Stomach (tissue), 8 donors: ENCODE measurements at regions not wholly inside any gene's neighbourhood (a gene's known extent, or its start where the extent isn't known, plus 50 kb on each side); places are given as distances from the start of the nearest gene placed in this dataset.
A peak's percentile ranks its signal among the peaks of the same experiment; 100 is the strongest.

Experiments used
- DNase-seq, 2 donors: peaks; one replicate each; pipeline versions ENCODE4 v3.0.0 to v3.0.0-alpha.2; 2013 to 2019
- H3K27ac ChIP-seq, 5 donors: fragments of 200-600 bp in 4 of 5; sonication (generic) in 4 of 5; one replicate each; pipeline ENCODE4 v1.5.1; 2013 to 2019; ENCODE audit warnings: mild to moderate bottlenecking in 1 of 5, moderate library complexity in 1 of 5
- H3K27me3 ChIP-seq, 3 donors: fragments of 200-600 bp; sonication (generic); one replicate each; pipeline ENCODE4 v1.5.1; 2017 to 2019; ENCODE audit warnings: mixed run types in 1 of 3
- H3K36me3 ChIP-seq, 4 donors: fragments of 200-600 bp; sonication (generic); 1 replicate in 3 of 4; 2 replicates in 1 of 4; pipeline ENCODE4 v1.5.1; 2016 to 2019
- H3K4me1 ChIP-seq, 4 donors: fragments of 200-600 bp; sonication (generic); one replicate each; pipeline ENCODE4 v1.5.1; 2016 to 2019
- H3K4me3 ChIP-seq, 4 donors: fragments of 200-600 bp; sonication (generic) in 3 of 4; one replicate each; pipeline ENCODE4 v1.5.1; 2016 to 2019; ENCODE audit warnings: mild to moderate bottlenecking in 1 of 4
- H3K9me3 ChIP-seq, 4 donors: fragments of 200-600 bp; sonication (generic); one replicate each; pipeline ENCODE4 v1.5.1; 2016 to 2019
- EP300 ChIP-seq: sonication (generic); formaldehyde crosslinking; IDR thresholded peaks from one replicate; pipeline ENCODE4 v1.6.1; 2017; ENCODE audit warnings: antibody characterized with exemption
- POLR2A ChIP-seq, 4 donors: fragments of 450-650 bp; IDR thresholded peaks; one replicate each; pipeline ENCODE4 v1.6.1; 2016; ENCODE audit warnings: antibody characterized with exemption in 4 of 4, control low read depth in 2 of 4, mild to moderate bottlenecking in 1 of 4, moderate library complexity in 1 of 4
- POLR2AphosphoS5 ChIP-seq, 3 donors: sonication (generic); formaldehyde crosslinking; IDR thresholded peaks; one replicate each; pipeline ENCODE4 v1.6.1; 2016; ENCODE audit warnings: antibody characterized with exemption in 3 of 3
- WGBS, 5 donors: extraction: QIAGEN DNeasy Blood & Tissue Kit in 3 of 5; methylation state at CpG; one replicate each; pipeline versions ENCODE4 v1.1.5 to v1.1.7; 2013 to 2018; 5-methylcytosine and 5-hydroxymethylcytosine counted together
- intact Hi-C: fragments of 100-400 bp; cut with DNase I; formaldehyde crosslinking; loops from one replicate; pipeline ENCODE4 v1.15.1; 2023; ENCODE audit warnings: low total_unique reads
- TF ChIP-seq, protein P1 (sequence below), 7 experiments: fragments of 450-650 bp in 4 of 7; fragments of 200-600 bp in 3 of 7; sonication (generic) in 3 of 7; IDR thresholded peaks; one replicate each; pipeline ENCODE4 v1.5.1; 2016 to 2019; ENCODE audit warnings: antibody characterized with exemption in 7 of 7, control low read depth in 2 of 7, mild to moderate bottlenecking in 1 of 7
- donor health status: healthy with polysubstance abuse.
- donor health status: Bipolar disorder and iron deficiency.
- donor health status: healthy.

DNA sequence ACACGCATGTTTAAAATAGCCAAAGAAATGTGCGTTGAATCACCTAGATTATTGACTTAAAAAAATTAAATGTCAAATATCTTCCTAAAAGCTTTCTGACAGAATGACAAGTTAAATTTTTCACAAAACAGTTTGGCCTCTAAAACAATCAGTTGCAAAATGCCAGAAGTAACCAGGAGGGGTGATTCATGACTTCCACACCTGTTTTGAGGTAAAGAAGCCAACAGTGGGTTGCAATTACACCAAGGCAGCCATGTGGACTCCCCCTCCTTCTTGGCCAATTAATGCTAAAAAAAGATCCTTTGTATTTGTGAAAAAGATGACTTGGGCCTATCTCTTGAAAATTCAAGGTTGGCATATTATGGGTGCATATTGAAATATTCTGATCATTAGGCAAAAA lies 424.8 kb downstream of the CBLN4 start:
- WGBS, 5 donors: 70 to 95% (median 80%) methylated on average over 2 of the region's 2 CpGs
- TF ChIP-seq POLR2A (IDR thresholded peaks at IDR 0.05) (no peak), POLR2AphosphoS5 (IDR thresholded peaks at IDR 0.05) (no peak), EP300 (no peak)
- TF ChIP-seq, protein P1, sequence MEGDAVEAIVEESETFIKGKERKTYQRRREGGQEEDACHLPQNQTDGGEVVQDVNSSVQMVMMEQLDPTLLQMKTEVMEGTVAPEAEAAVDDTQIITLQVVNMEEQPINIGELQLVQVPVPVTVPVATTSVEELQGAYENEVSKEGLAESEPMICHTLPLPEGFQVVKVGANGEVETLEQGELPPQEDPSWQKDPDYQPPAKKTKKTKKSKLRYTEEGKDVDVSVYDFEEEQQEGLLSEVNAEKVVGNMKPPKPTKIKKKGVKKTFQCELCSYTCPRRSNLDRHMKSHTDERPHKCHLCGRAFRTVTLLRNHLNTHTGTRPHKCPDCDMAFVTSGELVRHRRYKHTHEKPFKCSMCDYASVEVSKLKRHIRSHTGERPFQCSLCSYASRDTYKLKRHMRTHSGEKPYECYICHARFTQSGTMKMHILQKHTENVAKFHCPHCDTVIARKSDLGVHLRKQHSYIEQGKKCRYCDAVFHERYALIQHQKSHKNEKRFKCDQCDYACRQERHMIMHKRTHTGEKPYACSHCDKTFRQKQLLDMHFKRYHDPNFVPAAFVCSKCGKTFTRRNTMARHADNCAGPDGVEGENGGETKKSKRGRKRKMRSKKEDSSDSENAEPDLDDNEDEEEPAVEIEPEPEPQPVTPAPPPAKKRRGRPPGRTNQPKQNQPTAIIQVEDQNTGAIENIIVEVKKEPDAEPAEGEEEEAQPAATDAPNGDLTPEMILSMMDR (IDR thresholded peaks at IDR 0.05): no peak
- DNase-seq: no peak
- H3K36me3 ChIP-seq: no peaks in the 10 kb centered on the region
- H3K9me3 ChIP-seq: no peaks in the 10 kb centered on the region
- no peaks in the 10 kb centered on the region for H3K4me1 ChIP-seq
- H3K4me3 ChIP-seq: no peak overlapping the region
- H3K27ac ChIP-seq: no peak overlapping the region
- intact Hi-C loops: no loop called here
- no peaks in the 10 kb centered on the region for H3K27me3 ChIP-seq

DNA sequence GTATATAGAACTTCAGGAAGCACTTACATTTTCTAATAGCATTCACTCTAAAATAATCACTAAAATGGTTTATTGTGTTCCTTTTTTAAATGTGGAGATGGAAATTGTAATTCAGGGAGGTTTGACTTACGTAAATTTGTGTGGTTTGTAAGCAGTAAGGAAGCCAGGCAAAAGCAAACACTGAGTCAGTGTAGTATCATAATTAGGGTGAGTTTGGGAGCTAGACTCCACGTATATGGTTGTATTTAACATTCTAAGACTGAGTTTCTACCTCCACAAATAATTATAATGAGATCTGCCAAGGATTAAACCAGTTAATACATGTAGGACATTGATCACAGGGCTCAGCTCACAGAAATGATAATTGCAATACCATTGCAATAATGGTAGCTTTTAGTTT lies 425.5 kb downstream of the CBLN4 start:
- H3K36me3 ChIP-seq: no peaks in the 10 kb centered on the region
- no peak overlapping the region for H3K4me3 ChIP-seq
- intact Hi-C loops: no loop called here
- WGBS, 5 donors: 44 to 65% (median 55%) methylated on average over 2 of the region's 2 CpGs
- no peaks in the 10 kb centered on the region for H3K9me3 ChIP-seq
- TF ChIP-seq, protein P1 (IDR thresholded peaks at IDR 0.05): no peak
- no peak for TF ChIP-seq EP300
- H3K4me1 ChIP-seq: no peaks in the 10 kb centered on the region
- no peak for DNase-seq
- H3K27ac ChIP-seq: no peak overlapping the region
- H3K27me3 ChIP-seq: no peaks in the 10 kb centered on the region

DNA sequence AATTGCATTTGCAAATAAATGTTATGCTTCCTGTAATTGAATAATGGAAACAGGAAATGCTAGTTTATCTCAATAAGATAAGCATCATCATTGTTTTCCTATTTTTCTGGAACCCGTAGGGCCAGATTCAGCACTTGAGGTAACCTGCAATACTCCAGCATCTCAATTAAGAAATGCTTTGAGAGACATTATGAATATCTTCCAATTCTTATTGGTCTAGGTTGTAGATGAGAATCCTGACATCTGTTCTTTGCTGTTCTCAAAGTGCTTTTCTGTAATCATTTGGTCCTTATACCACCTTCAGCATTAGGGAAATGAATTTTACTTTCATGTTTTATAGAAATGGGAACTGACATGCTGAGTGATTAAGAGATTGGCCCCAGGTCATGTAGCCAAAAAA lies 428.3 kb downstream of the CBLN4 start:
- Histone ChIP-seq H3K4me3 (no peak overlapping the region), H3K36me3 (no peaks in the 10 kb centered on the region), H3K27me3 (no peaks in the 10 kb centered on the region), H3K27ac (no peak overlapping the region), H3K9me3 (no peaks in the 10 kb centered on the region), H3K4me1 (no peaks in the 10 kb centered on the region)
- WGBS, 5 donors: 35 to 51% (median 43%) methylated on average over 1 of the region's 1 CpG
- DNase-seq: no peak
- intact Hi-C loops: no loop called here
- TF ChIP-seq POLR2A (IDR thresholded peaks at IDR 0.05) (no peak), EP300 (no peak), POLR2AphosphoS5 (IDR thresholded peaks at IDR 0.05) (no peak)
- TF ChIP-seq, protein P1 (IDR thresholded peaks at IDR 0.05): no peak

DNA sequence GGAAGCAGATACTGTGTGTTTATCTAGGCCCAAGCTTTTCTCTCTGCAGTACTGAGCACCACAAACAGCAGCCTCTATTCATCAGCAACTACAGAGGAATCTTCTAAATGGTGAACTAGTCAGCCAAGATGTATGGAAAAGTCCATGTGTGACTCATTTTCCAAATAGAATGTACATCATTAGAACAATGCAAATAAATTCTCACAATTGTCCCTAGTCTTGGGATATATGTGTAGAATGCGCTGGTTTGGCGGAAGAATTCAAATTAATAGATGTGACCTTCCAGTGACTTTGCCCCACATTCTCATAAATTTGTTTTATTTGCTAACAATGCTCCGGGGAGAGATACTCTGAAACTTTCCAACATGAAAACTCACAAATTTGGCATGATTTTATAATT lies 436.2 kb downstream of the CBLN4 start:
- Histone ChIP-seq H3K4me3 (no peak overlapping the region), H3K36me3 (no peaks in the 10 kb centered on the region), H3K27me3 (no peaks in the 10 kb centered on the region), H3K9me3 (no peaks in the 10 kb centered on the region), H3K4me1 (no peaks in the 10 kb centered on the region), H3K27ac (no peak overlapping the region)
- no peak for TF ChIP-seq POLR2A (IDR thresholded peaks at IDR 0.05)
- TF ChIP-seq, protein P1 (IDR thresholded peaks at IDR 0.05): no peak
- TF ChIP-seq POLR2AphosphoS5 (IDR thresholded peaks at IDR 0.05): no peak
- TF ChIP-seq EP300: no peak
- intact Hi-C loops: no loop called here
- WGBS, 5 donors: 71 to 81% (median 76%) methylated on average over 3 of the region's 3 CpGs
- DNase-seq: peak in 1 of 2 donors; percentile 53

DNA sequence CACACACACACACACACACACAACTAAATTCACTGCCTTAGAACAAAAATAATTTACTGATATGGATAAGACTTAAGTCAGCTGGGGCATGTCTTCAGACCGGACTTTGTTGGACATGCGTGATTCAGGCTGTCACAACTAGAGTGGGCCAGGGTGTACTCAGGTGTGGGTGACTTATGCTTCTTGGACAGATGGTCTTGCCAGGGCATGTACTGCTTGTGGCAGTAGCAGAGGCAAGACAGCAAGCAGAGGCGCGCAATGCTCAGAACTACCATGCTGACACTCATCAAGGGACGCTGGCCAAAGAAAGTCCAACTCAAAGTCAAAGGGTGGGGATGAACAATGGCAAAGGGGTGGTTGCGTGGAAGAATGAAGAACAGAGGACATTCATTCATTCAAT lies 437.5 kb downstream of the CBLN4 start:
- H3K4me1 ChIP-seq: no peaks in the 10 kb centered on the region
- H3K27me3 ChIP-seq: no peaks in the 10 kb centered on the region
- H3K27ac ChIP-seq: no peak overlapping the region
- intact Hi-C loops: no loop called here
- no peaks in the 10 kb centered on the region for H3K9me3 ChIP-seq
- no peak for DNase-seq
- H3K36me3 ChIP-seq: no peaks in the 10 kb centered on the region
- 85 to 90% (median 87%) methylated on average over 6 of the region's 6 CpGs for WGBS, 5 donors
- H3K4me3 ChIP-seq: no peak overlapping the region
- no peak for TF ChIP-seq POLR2AphosphoS5 (IDR thresholded peaks at IDR 0.05)
- no peak for TF ChIP-seq EP300
- no peak for TF ChIP-seq POLR2A (IDR thresholded peaks at IDR 0.05)
- TF ChIP-seq, protein P1 (IDR thresholded peaks at IDR 0.05): no peak
